ENCODE measurements at regions not wholly inside any gene's neighbourhood (a gene's known extent, or its start where the extent isn't known, plus 50 kb on each side); places are given as distances from the start of the nearest gene placed in this dataset.
A peak's percentile ranks its signal among the peaks of the same experiment; 100 is the strongest.

DNA sequence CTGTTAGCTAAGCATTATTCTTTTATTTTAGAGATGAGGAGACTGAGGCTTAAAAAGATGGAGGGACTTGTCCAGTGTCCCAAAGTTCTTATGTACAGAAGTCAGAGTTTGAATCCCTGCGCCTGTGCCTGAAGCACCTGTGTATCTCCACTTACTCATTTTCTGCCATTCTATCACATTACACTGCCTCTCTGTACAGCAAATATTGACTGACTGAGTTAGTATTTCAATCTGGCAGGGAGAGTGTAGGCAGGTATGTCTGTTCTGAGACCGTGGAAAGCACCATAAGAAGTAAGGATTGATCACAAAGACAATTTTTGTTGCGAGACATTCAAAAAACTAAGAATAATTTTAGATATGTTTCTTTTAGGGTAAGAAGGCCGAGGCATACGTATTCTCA, 162.7 kb downstream of the KITLG start:
- DNase-seq (ENCODE audit: low spot score), result no peak

DNA sequence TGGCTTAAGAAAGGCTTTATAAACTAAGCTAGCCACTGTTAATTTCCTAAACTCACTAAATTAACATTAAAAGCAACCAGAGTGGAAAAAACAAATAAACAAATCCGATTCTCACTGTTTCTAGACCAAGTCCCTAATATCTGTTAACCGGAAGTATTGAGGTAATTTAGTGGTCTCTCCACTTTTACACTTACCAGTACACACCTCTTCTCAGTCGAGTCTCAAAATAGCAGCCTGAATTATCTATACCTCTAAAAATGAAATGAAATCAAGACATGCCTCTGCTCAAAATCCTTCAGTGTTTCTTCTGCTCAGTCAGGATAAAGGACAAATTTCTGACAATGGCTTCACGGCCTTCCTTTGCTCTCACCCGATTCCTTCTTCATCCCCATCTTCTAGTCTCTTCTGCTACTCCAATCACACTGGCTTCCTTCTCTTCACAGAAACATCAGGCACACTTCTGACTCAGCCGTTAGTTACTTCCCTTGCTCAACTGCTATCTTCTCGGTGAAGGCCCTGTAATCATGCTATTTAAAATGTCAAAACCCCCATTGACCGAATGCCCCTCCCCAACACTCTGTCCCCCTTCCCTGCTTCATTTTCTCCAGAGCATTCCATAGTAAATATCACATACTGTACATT, 161.3 kb downstream of the KITLG start:
- no peak for DNase-seq (ENCODE audit: low spot score)

DNA sequence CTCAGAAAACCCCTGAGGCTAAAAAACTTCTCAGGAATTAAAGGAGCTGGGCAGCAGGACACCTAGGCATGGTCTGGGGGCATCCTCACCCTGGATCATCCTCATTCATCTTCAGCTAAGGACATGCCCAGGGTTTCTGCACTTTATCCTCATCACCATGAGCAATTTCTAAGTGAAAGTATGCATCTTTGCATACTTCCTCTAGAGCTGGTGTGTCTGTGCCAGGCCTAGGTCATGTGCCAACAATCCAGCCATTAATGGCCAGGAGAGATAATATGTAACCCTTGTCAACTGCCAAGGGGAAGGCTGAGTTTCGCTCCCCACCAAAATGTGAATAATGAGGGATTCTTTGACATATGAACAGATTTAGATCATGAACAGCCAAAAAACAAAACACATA, 160.5 kb downstream of the KITLG start:
- DNase-seq (ENCODE audit: low spot score), result no peak

DNA sequence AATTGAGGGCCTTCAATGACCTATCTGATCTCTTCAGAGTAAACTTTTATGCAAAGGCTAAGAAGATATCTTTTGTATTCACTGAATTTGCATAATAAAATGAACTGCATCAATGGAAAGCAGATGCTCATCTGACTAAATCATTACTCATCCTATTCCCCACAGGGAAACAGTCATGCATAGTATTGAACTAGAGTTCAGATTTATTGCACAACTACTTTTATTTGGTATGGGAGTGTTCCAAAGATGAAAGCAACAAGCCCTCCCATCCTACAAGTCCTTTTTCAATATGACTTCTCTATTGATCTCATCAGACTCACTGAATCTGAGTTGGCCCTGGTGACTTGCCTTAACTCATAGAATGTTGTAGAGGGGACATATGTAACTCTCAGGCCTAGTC, 159.8 kb downstream of the KITLG start:
- peak; percentile 66 for DNase-seq (ENCODE audit: low spot score)

DNA sequence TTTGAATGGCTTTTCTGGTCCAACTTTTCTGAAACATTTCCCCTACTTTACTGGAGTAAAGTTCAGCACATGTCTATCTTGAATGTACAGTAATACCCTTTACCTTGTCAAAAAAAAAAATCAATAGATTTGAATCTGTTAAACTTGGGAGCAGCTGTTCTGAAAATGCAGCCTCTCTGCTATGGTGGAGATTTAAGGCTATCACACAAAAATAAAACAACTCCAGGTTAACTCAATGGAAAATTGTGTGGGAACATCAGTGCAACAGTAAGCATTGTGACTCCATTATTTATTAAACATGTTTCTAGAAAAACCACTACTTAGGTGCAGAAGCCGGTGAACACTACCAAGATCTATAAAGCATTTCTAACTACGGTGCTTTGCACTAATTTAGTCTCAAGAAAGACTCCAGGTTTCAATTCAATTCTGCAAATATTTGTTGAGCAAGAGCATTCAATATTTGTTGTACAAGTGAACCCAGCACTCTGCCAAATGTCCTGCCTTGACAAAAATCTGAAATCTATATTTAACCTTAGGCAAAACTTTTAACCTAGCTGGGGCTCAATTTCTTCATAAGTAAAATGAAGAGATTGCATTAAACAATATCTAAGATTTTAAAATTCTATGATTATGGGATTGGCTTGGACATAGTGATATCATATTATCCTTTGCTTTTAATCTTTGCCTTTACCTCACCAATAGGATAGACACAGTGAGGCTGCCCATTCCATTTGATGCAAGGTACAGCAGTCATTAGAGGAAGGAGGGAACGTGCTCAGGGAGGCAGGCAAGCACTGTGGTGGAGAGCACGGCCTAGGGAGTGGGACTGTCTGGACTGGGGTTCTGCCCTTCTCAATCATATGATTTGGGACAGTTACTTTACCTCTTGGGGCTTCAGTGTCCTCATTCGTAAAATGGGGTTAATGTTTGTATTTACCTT, 155.2 kb downstream of the KITLG start:
- no peak for DNase-seq (ENCODE audit: low spot score)

DNA sequence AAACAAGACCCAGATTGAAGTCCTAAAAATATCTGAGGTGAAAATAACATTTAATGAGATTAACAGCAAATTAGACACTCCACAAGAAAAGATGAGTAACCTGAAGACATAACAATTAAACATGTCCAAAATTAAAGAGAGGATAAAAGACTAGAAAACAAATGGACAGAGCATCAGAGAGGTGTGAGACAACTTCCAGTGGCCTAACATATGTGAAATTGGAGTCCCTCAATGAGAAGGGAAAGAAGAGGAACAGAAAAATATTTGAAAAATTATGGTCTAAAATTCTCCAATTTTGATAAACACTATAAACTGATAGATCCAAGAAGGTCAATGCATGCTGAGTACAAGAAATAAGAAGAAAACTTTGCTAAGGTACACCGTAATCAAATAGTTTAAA, 151.9 kb downstream of the KITLG start:
- no peak for DNase-seq (ENCODE audit: low spot score)

DNA sequence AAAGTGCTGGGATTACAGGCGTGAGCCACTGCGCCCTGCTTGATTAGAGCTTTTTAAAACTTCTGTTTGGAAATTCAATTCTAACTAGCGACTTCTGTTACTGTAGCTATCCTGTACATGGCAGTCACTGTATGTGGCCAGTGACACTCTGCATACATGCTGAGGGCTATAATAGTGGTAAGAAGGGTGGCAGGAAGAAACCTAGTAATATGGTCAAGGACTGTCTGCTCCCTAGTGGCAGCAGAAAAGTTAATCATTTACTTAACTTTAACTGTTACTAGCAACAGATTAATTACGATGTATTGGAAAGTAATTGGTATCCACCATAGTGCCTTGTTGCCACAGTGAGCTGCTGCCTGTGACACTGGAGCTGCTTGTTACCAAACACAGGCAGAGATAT, 149.0 kb downstream of the KITLG start:
- no peak for DNase-seq (ENCODE audit: low spot score)

DNA sequence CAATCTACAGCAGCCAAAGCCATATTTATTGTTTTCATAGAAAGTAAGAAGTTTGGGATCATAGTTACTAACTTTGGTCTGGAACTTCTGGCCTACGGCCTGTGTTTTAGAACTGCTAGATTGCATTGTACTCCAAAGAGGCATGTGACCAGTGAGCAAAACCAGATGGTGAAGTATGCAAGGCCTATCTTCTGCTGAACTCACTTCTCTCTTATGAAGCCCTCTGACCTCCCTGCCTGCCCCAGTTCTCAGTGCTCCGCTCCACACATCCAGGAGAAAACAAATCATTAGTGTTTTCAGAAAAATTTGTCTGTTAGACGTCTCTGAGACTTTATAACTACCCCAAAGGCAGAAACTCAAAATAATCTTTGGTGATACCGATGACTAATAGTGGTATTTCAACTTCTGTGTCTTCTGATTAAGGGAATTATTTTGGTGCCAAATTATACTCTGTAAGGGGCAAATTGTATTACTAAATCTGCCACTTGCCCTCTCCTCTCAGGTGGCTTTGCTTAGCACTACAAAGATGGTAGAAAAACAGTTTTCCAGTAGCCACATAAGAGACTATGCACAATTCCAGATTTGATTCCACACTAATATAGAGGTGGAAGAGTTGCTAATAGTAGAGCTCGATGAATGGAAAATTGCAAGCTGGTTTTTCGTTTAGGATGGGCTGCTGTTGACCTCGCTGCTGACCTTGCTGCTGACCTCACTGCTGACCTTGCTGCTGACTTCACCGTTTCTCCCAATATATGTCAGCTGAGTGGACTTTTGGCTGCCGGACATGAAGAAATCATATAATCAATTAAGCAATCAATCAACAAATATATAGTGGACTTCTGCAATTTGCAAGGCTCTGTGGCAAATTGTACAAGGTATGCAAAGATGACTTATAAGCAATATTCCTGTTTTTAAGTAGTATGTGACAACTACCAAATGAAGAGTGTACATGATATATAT, 147.5 kb downstream of the KITLG start:
- no peak for DNase-seq (ENCODE audit: low spot score)

DNA sequence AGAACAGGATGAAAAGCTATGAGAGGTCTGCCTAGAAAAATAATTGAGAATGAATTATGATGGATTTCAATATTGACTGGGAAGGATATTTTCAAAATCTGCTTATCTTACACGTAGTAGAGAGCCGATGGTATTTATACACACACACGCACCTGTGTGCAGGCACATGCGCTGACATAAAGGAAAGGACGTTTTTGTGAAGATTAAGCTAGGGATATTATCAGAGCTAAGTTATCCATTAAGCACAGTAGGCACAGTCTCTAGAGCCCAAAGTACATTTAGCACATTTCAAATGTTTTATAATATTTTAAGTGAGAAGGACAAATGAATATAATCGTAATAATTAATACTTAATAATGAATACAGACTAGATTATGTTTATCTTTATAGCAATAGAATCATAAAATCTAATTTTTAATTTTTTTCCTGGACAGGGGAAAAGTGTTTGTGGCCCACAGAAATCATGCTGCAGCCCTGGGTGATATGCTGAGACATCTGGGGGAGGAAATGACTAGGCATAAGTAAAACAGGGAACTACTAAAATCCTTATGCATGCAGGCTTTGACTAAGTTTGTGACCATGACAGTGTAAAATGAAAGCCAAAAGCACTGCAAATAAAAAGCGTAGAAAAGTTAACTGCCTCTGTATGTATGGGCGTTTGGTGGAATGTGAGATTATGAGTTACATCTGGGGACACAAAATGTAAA, 146.1 kb downstream of the KITLG start:
- DNase-seq (ENCODE audit: low spot score), result no peak

DNA sequence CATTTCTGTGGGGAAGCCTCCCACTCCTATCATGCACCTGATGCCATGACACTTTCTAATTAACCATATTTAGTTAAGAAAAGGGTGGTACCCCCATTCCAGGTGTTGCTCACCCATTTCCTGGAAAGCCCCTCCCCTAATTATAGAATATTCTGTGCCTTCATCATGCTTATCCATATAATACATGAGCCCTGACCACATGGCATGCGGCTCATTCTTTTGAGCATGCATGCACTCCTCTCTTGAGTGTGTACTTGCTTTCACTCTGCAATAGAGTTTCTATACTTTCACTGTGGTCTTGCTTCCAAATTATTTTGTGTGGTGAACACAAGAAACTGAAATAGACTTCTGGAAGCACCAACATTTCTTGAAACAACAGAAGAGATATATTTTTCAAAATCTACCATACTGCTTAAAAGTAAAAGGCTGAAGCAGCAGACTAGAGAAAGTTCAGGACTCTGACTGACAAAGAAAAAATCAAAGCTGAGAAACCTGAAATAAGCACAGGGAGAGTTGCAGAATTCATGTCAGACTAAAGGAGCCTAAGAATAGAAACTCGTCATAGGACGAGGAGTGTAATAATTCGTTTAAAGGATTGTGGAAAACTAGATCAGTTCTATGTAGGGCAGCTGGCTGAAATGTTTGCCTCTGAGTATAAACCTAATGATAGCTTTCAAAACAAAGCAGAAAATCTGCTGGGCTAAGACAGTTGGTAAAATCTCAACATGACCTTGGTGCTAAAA, 144.8 kb downstream of the KITLG start:
- no peak for DNase-seq (ENCODE audit: low spot score)

DNA sequence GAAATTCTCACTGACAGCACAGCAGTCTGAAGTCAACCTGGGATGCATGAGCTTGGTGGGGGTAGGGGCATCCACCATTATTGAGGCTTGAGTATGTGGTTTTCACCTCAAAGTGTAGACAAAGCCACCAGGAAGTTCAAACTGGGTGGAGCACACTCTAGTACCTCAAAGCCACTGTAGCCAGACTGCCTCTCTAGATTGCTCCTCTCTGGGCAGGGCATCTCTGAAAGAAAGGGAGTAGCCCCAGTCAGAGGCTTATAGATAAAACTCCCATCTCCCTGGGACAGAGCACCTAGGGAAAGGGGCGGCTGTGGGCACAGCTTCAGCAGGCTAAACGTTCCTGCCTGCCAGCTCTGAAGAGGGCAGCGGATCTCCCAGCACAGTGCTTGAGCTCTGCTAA, 143.0 kb downstream of the KITLG start:
- no peak for DNase-seq (ENCODE audit: low spot score)

Measured in RKO (cell line).